Hepatocyte (in vitro differentiated cells): ENCODE measurements at regions not wholly inside any gene's neighbourhood (a gene's known extent, or its start where the extent isn't known, plus 50 kb on each side); places are given as distances from the start of the nearest gene placed in this dataset.
"Not testable (repeated sequence)": the region's sequence is repeated elsewhere in the genome, so short reads cannot be mapped to it uniquely, and the experiment has no call there.

Experiments used
- DNase-seq: peaks from one replicate; pipeline ENCODE4 v3.0.0-alpha.2; 2016; ENCODE audit warnings: low spot score
- H2AFZ ChIP-seq: fragments of 200-600 bp; sonication (generic); 2 replicates; pipeline ENCODE4 v1.6.0; 2016; ENCODE audit warnings: antibody characterized with exemption, mild to moderate bottlenecking
- H3K27ac ChIP-seq: fragments of 200-600 bp; sonication (generic); 2 replicates; pipeline ENCODE4 v1.5.1; 2016; ENCODE audit warnings: mild to moderate bottlenecking
- H3K27me3 ChIP-seq: fragments of 200-600 bp; sonication (generic); 2 replicates; pipeline ENCODE4 v1.6.1; 2016
- H3K36me3 ChIP-seq: fragments of 200-600 bp; sonication (generic); replicated peaks from 2 replicates; pipeline ENCODE4 v1.5.1; 2016; ENCODE audit warnings: low read depth; ENCODE audit not compliant: insufficient read depth
- H3K4me1 ChIP-seq: fragments of 200-600 bp; sonication (generic); 2 replicates; pipeline ENCODE4 v1.5.1; 2016; ENCODE audit warnings: mild to moderate bottlenecking, moderate library complexity; ENCODE audit not compliant: insufficient read depth
- H3K4me2 ChIP-seq: fragments of 200-600 bp; sonication (generic); 2 replicates; pipeline ENCODE4 v1.6.0; 2016
- H3K4me3 ChIP-seq: fragments of 200-600 bp; sonication (generic); 2 replicates; pipeline ENCODE4 v1.5.1; 2016; ENCODE audit warnings: mild to moderate bottlenecking
- H3K79me2 ChIP-seq: fragments of 200-600 bp; sonication (generic); 2 replicates; pipeline ENCODE4 v1.6.0; 2017; ENCODE audit warnings: mild to moderate bottlenecking
- H3K9me2 ChIP-seq: fragments of 200-600 bp; sonication (generic); replicated peaks from 2 replicates; pipeline ENCODE4 v1.6.0; 2017; ENCODE audit warnings: mild to moderate bottlenecking; ENCODE audit not compliant: insufficient read depth
- H3K9me3 ChIP-seq: fragments of 200-600 bp; sonication (generic); 2 replicates; pipeline ENCODE4 v1.5.1; 2016; ENCODE audit warnings: low read depth, mild to moderate bottlenecking
- H4K20me1 ChIP-seq: fragments of 200-600 bp; sonication (generic); 2 replicates; pipeline ENCODE4 v1.6.0; 2016; ENCODE audit warnings: mild to moderate bottlenecking; ENCODE audit not compliant: insufficient read depth, poor library complexity, severe bottlenecking
- CTCF ChIP-seq: fragments of 200-600 bp; sonication (generic); IDR thresholded peaks from 2 replicates; pipeline ENCODE4 v1.5.1; 2016; ENCODE audit warnings: antibody characterized with exemption, mild to moderate bottlenecking; ENCODE audit not compliant: poor library complexity
- EZH2 ChIP-seq: fragments of 200-600 bp; sonication (generic); IDR thresholded peaks from 2 replicates; pipeline ENCODE4 v1.6.1; 2016; ENCODE audit warnings: antibody characterized with exemption, mild to moderate bottlenecking, borderline replicate concordance
- EZH2phosphoT487 ChIP-seq: fragments of 200-600 bp; sonication (generic); IDR thresholded peaks from one replicate; pipeline ENCODE4 v1.6.1; 2018; ENCODE audit warnings: antibody characterized with exemption, mild to moderate bottlenecking, low read depth, moderate library complexity; ENCODE audit not compliant: unreplicated experiment, severe bottlenecking
- WGBS: methylation state at CpG from one replicate; pipeline ENCODE4 v1.1.6; 2016; ENCODE audit warnings: low lambda C conversion rate; ENCODE audit errors: missing lambda C conversion rate; 5-methylcytosine and 5-hydroxymethylcytosine counted together

- TF ChIP-seq EZH2 (no peak), EZH2phosphoT487 (no peak), CTCF (no peak)
- Histone ChIP-seq H3K79me2 (peaks cover 14% of the 10 kb centered on the region), H3K9me3 (no peaks in the 10 kb centered on the region), H3K27me3 (no peaks in the 10 kb centered on the region), H3K36me3 (no peaks in the 10 kb centered on the region), H3K27ac (peak overlapping the region; percentile 78), H3K4me3 (no peak overlapping the region), H3K9me2 (no peaks in the 10 kb centered on the region), H3K4me1 (no peaks in the 10 kb centered on the region), H3K4me2 (peak overlapping the region; percentile 57), H2AFZ (peak overlapping the region; percentile 11), H4K20me1 (no peaks in the 10 kb centered on the region)
- WGBS: 64% methylated on average over 4 of the region's 4 CpGs
- no peak for DNase-seq
Measured at GRCh38 chr9:21543187-21543586, 61.1 kb upstream of the IFNE start.

- not testable (repeated sequence) for H3K4me2 ChIP-seq, H3K27ac ChIP-seq, H2AFZ ChIP-seq, H3K27me3 ChIP-seq, DNase-seq, H3K36me3 ChIP-seq, H3K9me2 ChIP-seq, H3K9me3 ChIP-seq, H4K20me1 ChIP-seq, H3K4me3 ChIP-seq, H3K4me1 ChIP-seq
- peaks cover 18% of the 10 kb centered on the region for H3K79me2 ChIP-seq
- WGBS: 92% methylated on average over 4 of the region's 4 CpGs
Measured at GRCh38 chr9:21543816-21544215, 61.7 kb upstream of the IFNE start.

- Histone ChIP-seq H3K36me3 (no peaks in the 10 kb centered on the region), H2AFZ (no peak overlapping the region), H4K20me1 (no peaks in the 10 kb centered on the region), H3K4me3 (no peak overlapping the region), H3K27ac (no peak overlapping the region), H3K4me1 (no peaks in the 10 kb centered on the region), H3K79me2 (peaks cover 35% of the 10 kb centered on the region), H3K9me2 (no peaks in the 10 kb centered on the region), H3K27me3 (no peaks in the 10 kb centered on the region), H3K4me2 (no peak overlapping the region), H3K9me3 (no peaks in the 10 kb centered on the region)
- 79% methylated on average over 1 of the region's 1 CpG for WGBS
- DNase-seq: no peak
- TF ChIP-seq EZH2 (no peak), EZH2phosphoT487 (no peak), CTCF (no peak)
Measured at GRCh38 chr9:21546949-21547348, 64.8 kb upstream of the IFNE start.

GRCh38 chr9:21549251-21549765 is 67.2 kb upstream of the IFNE start:
- no peak overlapping the region for H3K27ac ChIP-seq

More at GRCh38 chr9:21549251-21549765, 67.2 kb upstream of the IFNE start:
- Histone ChIP-seq H3K36me3 (no peaks in the 10 kb centered on the region), H4K20me1 (no peaks in the 10 kb centered on the region), H3K79me2 (peaks cover 38% of the 10 kb centered on the region), H3K4me3 (no peak overlapping the region), H3K4me1 (no peaks in the 10 kb centered on the region), H2AFZ (no peak overlapping the region), H3K27me3 (no peaks in the 10 kb centered on the region), H3K9me2 (no peaks in the 10 kb centered on the region), H3K9me3 (no peaks in the 10 kb centered on the region), H3K4me2 (no peak overlapping the region)
- DNase-seq: no peak
- no peak for TF ChIP-seq CTCF
- no peak for TF ChIP-seq EZH2phosphoT487
- no peak for TF ChIP-seq EZH2
- 66% methylated on average over 9 of the region's 9 CpGs for WGBS
